GM19023 (cell line): ENCODE measurements at regions not wholly inside any gene's neighbourhood (a gene's known extent, or its start where the extent isn't known, plus 50 kb on each side); places are given as distances from the start of the nearest gene placed in this dataset.
A peak's percentile ranks its signal among the peaks of the same experiment; 100 is the strongest.

Source experiments
- ATAC-seq: cut with Tn5 transposase; IDR thresholded peaks from one replicate; pipeline ENCODE4 v1.9.1; 2021; ENCODE audit warnings: mild to moderate bottlenecking, moderate library complexity; ENCODE audit not compliant: unreplicated experiment

- ATAC-seq: no peak
These were observed 224.2 kb downstream of the RBM43 start for GRCh38 chr2:151037434-151037833.

- no peak for ATAC-seq
These were observed 228.1 kb downstream of the RBM43 start for GRCh38 chr2:151033271-151034248.

- ATAC-seq: no peak
These were observed 228.9 kb downstream of the RBM43 start for GRCh38 chr2:151032741-151033191.

GRCh38 chr2:151030663-151031230 is 230.9 kb downstream of the RBM43 start:
- no peak for ATAC-seq

- no peak for ATAC-seq
These were observed 232.1 kb downstream of the RBM43 start for GRCh38 chr2:151029406-151030157.

GRCh38 chr2:151028691-151029176 is 232.9 kb downstream of the RBM43 start:
- ATAC-seq: no peak

- ATAC-seq: no peak
These were observed 234.5 kb downstream of the RBM43 start for GRCh38 chr2:151027151-151027550.

- no peak for ATAC-seq
These were observed 235.8 kb downstream of the RBM43 start for GRCh38 chr2:151025816-151026215.

GRCh38 chr2:151024696-151025251 is 236.9 kb downstream of the RBM43 start:
- no peak for ATAC-seq

- no peak for ATAC-seq
These were observed 239.8 kb downstream of the RBM43 start for GRCh38 chr2:151021747-151022452.

GRCh38 chr2:151020411-151020810 is 241.3 kb downstream of the RBM43 start:
- ATAC-seq: peak; percentile 92

GRCh38 chr2:151009437-151010175 is 252.1 kb downstream of the RBM43 start:
- ATAC-seq: no peak

- ATAC-seq: no peak
These were observed 254.3 kb downstream of the RBM43 start for GRCh38 chr2:151007365-151007764.

GRCh38 chr2:151002959-151003600 is 258.6 kb downstream of the RBM43 start:
- no peak for ATAC-seq

GRCh38 chr2:150997702-150998440 is 263.8 kb downstream of the RBM43 start:
- no peak for ATAC-seq

GRCh38 chr2:150997066-150997465 is 264.6 kb downstream of the RBM43 start:
- ATAC-seq: no peak

- no peak for ATAC-seq
These were observed 267.6 kb downstream of the RBM43 start for GRCh38 chr2:150994076-150994475.

GRCh38 chr2:150989969-150990368 is 271.7 kb downstream of the RBM43 start:
- ATAC-seq: no peak
